Vagina (tissue), 2 donors: ENCODE measurements at regions not wholly inside any gene's neighbourhood (a gene's known extent, or its start where the extent isn't known, plus 50 kb on each side); places are given as distances from the start of the nearest gene placed in this dataset.

Source experiments
- DNase-seq, 2 donors: peaks; one replicate each; pipeline ENCODE4 v3.0.0-alpha.2; 2017; ENCODE audit errors: extremely low spot score in 2 of 2
- H3K27ac ChIP-seq: fragments of 200-600 bp; sonication (generic); one replicate; pipeline ENCODE4 v1.5.1; 2019
- H3K27me3 ChIP-seq: fragments of 200-600 bp; sonication (generic); one replicate; pipeline ENCODE4 v1.5.1; 2019
- H3K36me3 ChIP-seq, 2 donors: fragments of 200-600 bp; sonication (generic); one replicate each; pipeline ENCODE4 v1.5.1; 2017 to 2019
- H3K4me1 ChIP-seq: fragments of 200-600 bp; sonication (generic); one replicate; pipeline ENCODE4 v1.5.1; 2019
- H3K4me3 ChIP-seq, 2 donors: fragments of 200-600 bp; sonication (generic); 1 replicate in 1 of 2; 2 replicates in 1 of 2; pipeline ENCODE4 v1.5.1; 2016 to 2019
- H3K9me3 ChIP-seq: fragments of 200-600 bp; sonication (generic); one replicate; pipeline ENCODE4 v1.5.1; 2019
- POLR2A ChIP-seq, 2 donors: fragments of 450-650 bp; IDR thresholded peaks; one replicate each; pipeline ENCODE4 v1.6.1; 2017; ENCODE audit warnings: antibody characterized with exemption in 2 of 2, mild to moderate bottlenecking in 2 of 2, moderate library complexity in 2 of 2
- POLR2AphosphoS5 ChIP-seq, 2 donors: sonication (generic); formaldehyde crosslinking; IDR thresholded peaks; one replicate each; pipeline ENCODE4 v1.9.0; 2017; ENCODE audit warnings: antibody characterized with exemption in 2 of 2, mild to moderate bottlenecking in 2 of 2, low read depth in 1 of 2; ENCODE audit not compliant: insufficient read depth in 1 of 2
- intact Hi-C: fragments of 100-400 bp; cut with DNase I; formaldehyde crosslinking; loops from one replicate; pipeline ENCODE4 v1.15.1; 2023
- TF ChIP-seq, protein P1 (sequence below), 3 experiments: fragments of 450-650 bp in 2 of 3; fragments of 200-600 bp in 1 of 3; sonication (generic) in 1 of 3; IDR thresholded peaks; one replicate each; pipeline ENCODE4 v1.5.1; 2017 to 2019; ENCODE audit warnings: antibody characterized with exemption in 3 of 3, mild to moderate bottlenecking in 2 of 3, moderate library complexity in 2 of 3

DNA sequence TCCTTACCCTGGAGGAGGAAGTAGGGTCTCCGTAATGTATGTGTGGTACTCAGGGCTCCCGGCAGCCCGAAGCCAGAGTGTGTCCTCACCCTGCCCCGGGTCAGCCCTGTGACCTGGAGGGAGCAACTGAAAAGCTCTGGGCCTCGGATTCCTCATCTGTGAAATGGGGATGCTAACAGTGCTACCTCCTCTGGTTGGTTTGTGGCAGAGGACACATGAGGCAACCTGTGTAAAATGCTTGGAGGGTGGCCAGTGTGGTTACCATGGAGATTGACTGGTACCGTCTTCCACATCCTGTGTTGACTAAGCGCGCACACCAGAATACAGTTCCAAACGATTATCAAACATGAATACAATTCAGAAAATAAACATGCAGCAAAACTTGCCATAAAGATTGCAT is 163.8 kb upstream of the KLF6 start:
- no peaks in the 10 kb centered on the region for H3K36me3 ChIP-seq
- no peaks in the 10 kb centered on the region for H3K27me3 ChIP-seq
- no peak overlapping the region for H3K4me3 ChIP-seq
- H3K4me1 ChIP-seq, result no peaks in the 10 kb centered on the region
- no peak for DNase-seq
- intact Hi-C loops, result no loop called here
- no peaks in the 10 kb centered on the region for H3K9me3 ChIP-seq
- TF ChIP-seq, protein P1, sequence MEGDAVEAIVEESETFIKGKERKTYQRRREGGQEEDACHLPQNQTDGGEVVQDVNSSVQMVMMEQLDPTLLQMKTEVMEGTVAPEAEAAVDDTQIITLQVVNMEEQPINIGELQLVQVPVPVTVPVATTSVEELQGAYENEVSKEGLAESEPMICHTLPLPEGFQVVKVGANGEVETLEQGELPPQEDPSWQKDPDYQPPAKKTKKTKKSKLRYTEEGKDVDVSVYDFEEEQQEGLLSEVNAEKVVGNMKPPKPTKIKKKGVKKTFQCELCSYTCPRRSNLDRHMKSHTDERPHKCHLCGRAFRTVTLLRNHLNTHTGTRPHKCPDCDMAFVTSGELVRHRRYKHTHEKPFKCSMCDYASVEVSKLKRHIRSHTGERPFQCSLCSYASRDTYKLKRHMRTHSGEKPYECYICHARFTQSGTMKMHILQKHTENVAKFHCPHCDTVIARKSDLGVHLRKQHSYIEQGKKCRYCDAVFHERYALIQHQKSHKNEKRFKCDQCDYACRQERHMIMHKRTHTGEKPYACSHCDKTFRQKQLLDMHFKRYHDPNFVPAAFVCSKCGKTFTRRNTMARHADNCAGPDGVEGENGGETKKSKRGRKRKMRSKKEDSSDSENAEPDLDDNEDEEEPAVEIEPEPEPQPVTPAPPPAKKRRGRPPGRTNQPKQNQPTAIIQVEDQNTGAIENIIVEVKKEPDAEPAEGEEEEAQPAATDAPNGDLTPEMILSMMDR (IDR thresholded peaks at IDR 0.05), result no peak
- TF ChIP-seq POLR2AphosphoS5 (IDR thresholded peaks at IDR 0.05; ENCODE audit: insufficient read depth in 1 of 2, low read depth in 1 of 2), result peak in 1 of 2 donors; percentile 16
- H3K27ac ChIP-seq, result no peak overlapping the region

DNA sequence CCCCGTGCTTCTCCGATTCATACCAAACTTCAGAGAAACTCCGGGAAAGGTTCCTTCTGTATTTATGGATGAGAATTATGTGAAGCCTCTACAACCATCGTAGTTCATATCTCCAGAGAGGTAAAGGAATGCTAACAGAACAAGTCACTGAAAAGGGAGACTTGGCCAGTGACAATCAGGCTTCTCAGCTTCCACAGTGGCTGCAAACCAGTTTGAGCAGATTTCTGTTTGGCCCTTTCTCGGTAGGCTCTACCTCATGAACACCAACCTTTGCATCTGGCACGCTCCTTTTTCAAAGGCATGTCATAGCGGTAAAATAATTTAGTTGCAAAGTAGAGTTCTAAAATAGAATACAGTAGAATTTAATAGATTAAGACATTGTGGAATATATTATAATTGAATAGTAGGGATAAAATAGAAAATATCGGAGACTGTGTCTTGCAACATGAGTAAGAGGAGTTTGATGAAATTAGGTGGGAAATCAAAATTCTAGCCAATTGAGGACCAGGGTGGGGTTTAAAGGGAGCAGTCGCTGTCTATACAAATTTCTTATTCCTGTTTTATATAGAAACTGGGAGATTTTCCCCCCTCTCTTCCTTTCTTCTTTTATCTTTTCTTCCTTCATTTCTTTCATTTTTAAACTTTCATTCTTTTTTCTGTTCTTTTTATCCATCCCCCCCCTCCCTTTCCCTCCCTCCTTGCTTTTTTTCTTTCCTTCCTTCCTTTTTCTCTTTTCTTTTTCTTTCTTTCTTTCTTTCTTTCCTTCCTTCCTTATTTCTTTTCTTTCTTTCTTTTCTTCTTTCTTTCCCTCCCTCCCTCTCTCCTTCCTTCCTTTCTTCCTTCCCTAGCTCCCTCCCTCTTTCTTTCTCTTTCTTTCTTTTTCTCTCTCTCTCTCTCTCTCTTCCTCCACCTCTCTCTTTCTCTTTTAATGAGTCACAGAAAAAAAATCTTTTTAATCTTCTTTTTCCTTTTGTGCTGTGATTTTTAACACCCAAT is 161.5 kb upstream of the KLF6 start:
- Histone ChIP-seq H3K27me3 (no peaks in the 10 kb centered on the region), H3K4me1 (no peaks in the 10 kb centered on the region), H3K9me3 (no peaks in the 10 kb centered on the region), H3K27ac (no peak overlapping the region), H3K4me3 (no peak overlapping the region), H3K36me3 (no peaks in the 10 kb centered on the region)
- TF ChIP-seq, protein P1 (IDR thresholded peaks at IDR 0.05), result no peak
- TF ChIP-seq POLR2AphosphoS5 (IDR thresholded peaks at IDR 0.05; ENCODE audit: insufficient read depth in 1 of 2, low read depth in 1 of 2) (no peak), POLR2A (IDR thresholded peaks at IDR 0.05) (no peak)
- intact Hi-C loops, result no loop called here
- DNase-seq, result no peak

DNA sequence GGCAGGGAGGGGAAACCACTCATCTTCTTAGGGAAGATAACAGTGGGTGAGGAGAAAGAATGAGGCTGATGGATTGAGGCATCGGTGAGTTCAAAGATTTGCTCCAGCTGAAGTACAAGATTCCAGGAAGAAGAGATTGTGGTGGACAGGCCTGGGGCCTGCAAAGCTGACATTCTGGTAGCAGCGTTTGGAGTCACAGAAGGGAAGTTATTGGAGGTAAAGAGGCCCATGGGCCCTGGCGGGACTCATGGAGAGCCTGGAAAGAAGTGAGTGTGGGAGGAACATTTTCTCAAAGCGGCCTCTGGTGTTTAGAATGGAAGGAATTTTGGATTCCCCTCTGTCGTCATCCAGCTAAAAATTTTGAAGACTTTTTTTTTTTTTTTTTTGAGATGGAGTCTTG is 160.0 kb upstream of the KLF6 start:
- no peak for DNase-seq
- Histone ChIP-seq H3K27ac (no peak overlapping the region), H3K4me1 (no peaks in the 10 kb centered on the region), H3K36me3 (no peaks in the 10 kb centered on the region), H3K4me3 (no peak overlapping the region), H3K9me3 (no peaks in the 10 kb centered on the region), H3K27me3 (no peaks in the 10 kb centered on the region)
- no peak for TF ChIP-seq POLR2AphosphoS5 (IDR thresholded peaks at IDR 0.05; ENCODE audit: insufficient read depth in 1 of 2, low read depth in 1 of 2)
- TF ChIP-seq POLR2A (IDR thresholded peaks at IDR 0.05), result no peak
- TF ChIP-seq, protein P1 (IDR thresholded peaks at IDR 0.05), result no peak
- intact Hi-C loops, result no loop called here

DNA sequence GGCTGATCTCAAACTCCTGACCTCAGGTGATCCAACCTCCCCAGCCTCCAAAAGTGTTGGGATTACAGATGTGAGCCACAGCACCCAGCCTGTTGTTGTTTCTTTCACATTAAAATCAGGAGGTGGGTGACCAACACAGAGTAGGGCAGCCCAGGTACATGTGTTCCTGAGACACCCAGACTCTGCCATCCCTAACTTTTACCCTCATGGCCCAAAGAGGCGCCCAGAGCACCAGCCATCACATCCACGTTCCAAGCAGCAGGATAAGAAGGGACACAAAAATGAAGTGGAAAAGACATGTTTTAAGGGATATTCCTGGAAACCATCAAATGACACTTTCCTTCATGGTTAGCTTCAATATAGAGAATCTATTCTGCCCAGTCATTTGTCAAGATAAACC is 159.6 kb upstream of the KLF6 start:
- Histone ChIP-seq H3K4me3 (no peak overlapping the region), H3K4me1 (no peaks in the 10 kb centered on the region), H3K9me3 (no peaks in the 10 kb centered on the region), H3K27me3 (no peaks in the 10 kb centered on the region), H3K27ac (no peak overlapping the region), H3K36me3 (no peaks in the 10 kb centered on the region)
- intact Hi-C loops, result no loop called here
- DNase-seq, result no peak
- TF ChIP-seq, protein P1 (IDR thresholded peaks at IDR 0.05), result no peak
- TF ChIP-seq POLR2AphosphoS5 (IDR thresholded peaks at IDR 0.05; ENCODE audit: insufficient read depth in 1 of 2, low read depth in 1 of 2), result no peak
- no peak for TF ChIP-seq POLR2A (IDR thresholded peaks at IDR 0.05)

DNA sequence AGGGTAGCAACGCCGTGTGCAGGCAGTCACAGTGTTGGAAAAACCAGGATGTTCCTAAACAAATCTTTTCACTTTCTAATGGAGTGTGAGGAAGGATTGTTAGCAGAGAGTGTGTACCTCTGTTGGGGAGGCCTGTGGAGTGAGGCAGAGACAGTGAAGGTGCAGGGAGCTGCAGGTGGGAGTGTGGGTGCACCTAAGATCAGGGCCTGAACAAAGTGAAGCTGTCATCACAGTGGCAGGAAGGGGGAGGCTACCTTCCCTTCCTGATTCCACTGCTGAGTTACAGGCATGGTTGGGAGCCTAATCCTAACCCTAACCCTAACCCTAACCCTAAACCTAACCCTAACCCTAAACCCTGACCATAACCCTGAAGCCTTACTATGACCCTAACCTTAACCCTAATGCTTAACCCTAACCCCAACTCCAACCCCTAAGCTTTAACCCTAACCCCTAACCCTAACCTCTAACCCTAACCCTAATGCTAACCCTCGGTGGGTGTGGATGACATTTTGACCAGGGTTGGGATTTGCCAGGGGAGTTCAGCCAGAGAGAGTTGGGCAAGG is 158.8 kb upstream of the KLF6 start:
- Histone ChIP-seq H3K4me1 (no peaks in the 10 kb centered on the region), H3K36me3 (no peaks in the 10 kb centered on the region), H3K27me3 (no peaks in the 10 kb centered on the region), H3K9me3 (no peaks in the 10 kb centered on the region), H3K27ac (no peak overlapping the region), H3K4me3 (no peak overlapping the region)
- intact Hi-C loops, result no loop called here
- TF ChIP-seq, protein P1 (IDR thresholded peaks at IDR 0.05), result no peak
- TF ChIP-seq POLR2A (IDR thresholded peaks at IDR 0.05) (no peak), POLR2AphosphoS5 (IDR thresholded peaks at IDR 0.05; ENCODE audit: insufficient read depth in 1 of 2, low read depth in 1 of 2) (no peak)
- no peak for DNase-seq
